ENCODE measurements at regions not wholly inside any gene's neighbourhood (a gene's known extent, or its start where the extent isn't known, plus 50 kb on each side); places are given as distances from the start of the nearest gene placed in this dataset.

DNA sequence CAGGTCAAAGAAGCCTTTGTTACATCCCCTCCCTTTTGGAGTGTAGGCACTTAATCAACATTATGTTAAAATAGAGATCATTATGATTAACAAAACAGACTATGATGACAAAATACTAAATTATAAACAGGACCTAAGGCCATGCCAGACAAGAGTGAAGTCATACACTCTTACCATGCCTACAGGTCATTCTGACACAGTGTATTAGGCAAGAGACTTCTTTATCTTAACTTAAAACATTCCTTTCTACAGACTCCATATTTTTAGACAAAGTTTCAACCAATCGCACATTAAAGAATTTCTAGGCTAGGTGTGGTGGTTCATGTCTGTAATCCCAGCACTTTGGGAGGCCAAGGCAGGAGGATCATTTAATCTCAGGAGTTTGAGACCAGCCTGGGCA, 128.6 kb upstream of the SLC34A2 start:
- Histone ChIP-seq H3K4me1 (no peaks in the 10 kb centered on the region), H3K36me3 (no peaks in the 10 kb centered on the region), H3K27me3 (no peaks in the 10 kb centered on the region), H3K9me3 (no peaks in the 10 kb centered on the region), H3K9ac (ENCODE audit: low read depth in 2 of 2, low read length in 2 of 2) (no peak overlapping the region), H3K27ac (no peak overlapping the region), H3K4me3 (no peak overlapping the region)
- intact Hi-C loops (cut with DNase I): no loop called here
- DNase-seq: no peak
- TF ChIP-seq, protein P1, sequence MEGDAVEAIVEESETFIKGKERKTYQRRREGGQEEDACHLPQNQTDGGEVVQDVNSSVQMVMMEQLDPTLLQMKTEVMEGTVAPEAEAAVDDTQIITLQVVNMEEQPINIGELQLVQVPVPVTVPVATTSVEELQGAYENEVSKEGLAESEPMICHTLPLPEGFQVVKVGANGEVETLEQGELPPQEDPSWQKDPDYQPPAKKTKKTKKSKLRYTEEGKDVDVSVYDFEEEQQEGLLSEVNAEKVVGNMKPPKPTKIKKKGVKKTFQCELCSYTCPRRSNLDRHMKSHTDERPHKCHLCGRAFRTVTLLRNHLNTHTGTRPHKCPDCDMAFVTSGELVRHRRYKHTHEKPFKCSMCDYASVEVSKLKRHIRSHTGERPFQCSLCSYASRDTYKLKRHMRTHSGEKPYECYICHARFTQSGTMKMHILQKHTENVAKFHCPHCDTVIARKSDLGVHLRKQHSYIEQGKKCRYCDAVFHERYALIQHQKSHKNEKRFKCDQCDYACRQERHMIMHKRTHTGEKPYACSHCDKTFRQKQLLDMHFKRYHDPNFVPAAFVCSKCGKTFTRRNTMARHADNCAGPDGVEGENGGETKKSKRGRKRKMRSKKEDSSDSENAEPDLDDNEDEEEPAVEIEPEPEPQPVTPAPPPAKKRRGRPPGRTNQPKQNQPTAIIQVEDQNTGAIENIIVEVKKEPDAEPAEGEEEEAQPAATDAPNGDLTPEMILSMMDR (IDR thresholded peaks at IDR 0.05): no peak

DNA sequence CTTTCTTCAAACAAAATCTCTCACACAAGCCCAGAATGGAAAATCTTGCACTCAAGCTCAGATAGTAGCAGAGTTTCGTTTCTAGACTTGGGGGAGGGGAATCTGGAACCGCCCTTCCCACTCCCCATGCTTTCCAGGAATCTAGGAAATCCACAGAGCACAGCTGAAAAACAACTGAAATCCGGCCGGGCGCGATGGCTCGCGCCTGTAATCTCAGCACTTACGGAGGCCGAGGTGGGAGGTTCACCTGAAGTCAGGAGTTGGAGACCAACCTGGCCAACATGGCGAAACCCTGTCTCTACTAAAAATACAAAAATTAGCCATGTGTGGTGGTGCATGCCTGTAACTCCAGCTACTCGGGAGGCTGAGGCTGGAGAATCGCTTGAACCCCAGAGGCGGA, 127.3 kb upstream of the SLC34A2 start:
- TF ChIP-seq, protein P1 (IDR thresholded peaks at IDR 0.05): no peak
- no peak overlapping the region for H3K4me3 ChIP-seq
- H3K36me3 ChIP-seq: no peaks in the 10 kb centered on the region
- no peak for DNase-seq
- H3K9me3 ChIP-seq: no peaks in the 10 kb centered on the region
- intact Hi-C loops (cut with DNase I): no loop called here
- no peaks in the 10 kb centered on the region for H3K4me1 ChIP-seq
- H3K27ac ChIP-seq: no peak overlapping the region
- no peak overlapping the region for H3K9ac ChIP-seq (ENCODE audit: low read depth in 2 of 2, low read length in 2 of 2)
- H3K27me3 ChIP-seq: no peaks in the 10 kb centered on the region

GRCh38 chr4:25531272-25531671, 124.4 kb upstream of the SLC34A2 start:
- Histone ChIP-seq H3K9me3 (no peaks in the 10 kb centered on the region), H3K9ac (ENCODE audit: low read depth in 2 of 2, low read length in 2 of 2) (no peak overlapping the region), H3K4me3 (no peak overlapping the region), H3K27me3 (no peaks in the 10 kb centered on the region), H3K4me1 (no peaks in the 10 kb centered on the region), H3K27ac (no peak overlapping the region), H3K36me3 (no peaks in the 10 kb centered on the region)
- no peak for DNase-seq
- intact Hi-C loops (cut with DNase I): loop anchor here (10.0 kb wide), 1 partner anchor 234 kb away; no protein-coding TSS in a partner anchor
- TF ChIP-seq, protein P1 (IDR thresholded peaks at IDR 0.05): no peak

DNA sequence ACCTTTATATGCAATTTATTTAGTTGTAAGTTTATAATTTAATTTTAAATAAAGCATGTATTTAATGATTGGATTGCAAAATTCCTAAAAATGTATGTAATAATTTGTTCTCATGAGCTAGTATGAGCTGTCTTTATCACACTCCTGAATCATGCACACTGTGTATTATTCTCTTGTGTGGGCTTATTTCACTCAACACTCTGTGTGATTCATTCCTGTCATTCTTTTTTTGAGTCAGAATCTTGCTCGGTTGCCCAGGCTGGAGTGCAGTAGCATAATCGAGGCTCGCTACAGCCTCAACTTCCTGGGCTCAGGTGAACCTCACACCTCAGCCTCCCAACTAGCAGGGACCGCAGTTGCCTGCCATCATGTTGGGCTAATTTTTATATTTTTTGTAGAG, 123.1 kb upstream of the SLC34A2 start:
- intact Hi-C loops (cut with DNase I): loop anchor here (10.0 kb wide), 1 partner anchor 232 kb away; no protein-coding TSS in a partner anchor
- H3K9me3 ChIP-seq: no peaks in the 10 kb centered on the region
- no peak for DNase-seq
- H3K4me1 ChIP-seq: no peaks in the 10 kb centered on the region
- no peak overlapping the region for H3K27ac ChIP-seq
- H3K4me3 ChIP-seq: no peak overlapping the region
- H3K9ac ChIP-seq (ENCODE audit: low read depth in 2 of 2, low read length in 2 of 2): no peak overlapping the region
- no peaks in the 10 kb centered on the region for H3K27me3 ChIP-seq
- H3K36me3 ChIP-seq: no peaks in the 10 kb centered on the region
- TF ChIP-seq, protein P1 (IDR thresholded peaks at IDR 0.05): no peak

DNA sequence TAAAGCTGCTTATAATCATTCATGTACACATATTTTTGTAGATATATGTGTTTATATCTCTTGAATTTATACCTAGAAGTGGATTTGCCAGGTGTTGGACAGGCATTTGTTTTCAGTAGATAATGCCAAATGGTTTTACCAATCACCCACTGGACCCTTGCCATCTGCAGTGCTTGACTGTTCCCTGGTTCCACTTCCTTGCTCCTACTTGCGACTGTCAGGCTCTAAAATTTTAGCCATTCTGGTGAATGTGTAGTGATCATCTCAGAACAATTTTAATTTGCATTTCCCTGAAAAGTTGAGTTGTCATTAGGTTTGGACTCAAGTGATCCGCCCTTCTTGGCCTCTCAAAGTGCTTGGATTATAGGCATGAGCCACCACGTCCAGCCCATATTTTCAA, 122.4 kb upstream of the SLC34A2 start:
- Histone ChIP-seq H3K36me3 (no peaks in the 10 kb centered on the region), H3K4me3 (no peak overlapping the region), H3K9ac (ENCODE audit: low read depth in 2 of 2, low read length in 2 of 2) (no peak overlapping the region), H3K27ac (no peak overlapping the region), H3K9me3 (no peaks in the 10 kb centered on the region), H3K27me3 (no peaks in the 10 kb centered on the region), H3K4me1 (no peaks in the 10 kb centered on the region)
- TF ChIP-seq, protein P1 (IDR thresholded peaks at IDR 0.05): no peak
- DNase-seq: no peak
- intact Hi-C loops (cut with DNase I): loop anchor here (10.0 kb wide), 1 partner anchor 232 kb away; no protein-coding TSS in a partner anchor
